Trophoblast cell (in vitro differentiated cells and primary cell): ENCODE measurements at regions not wholly inside any gene's neighbourhood (a gene's known extent, or its start where the extent isn't known, plus 50 kb on each side); places are given as distances from the start of the nearest gene placed in this dataset.

ENCODE experiments used
- DNase-seq, 2 donors: peaks; one replicate each; pipeline ENCODE4 v3.0.0-alpha.2; 2016
- H2AFZ ChIP-seq: 2 replicates; pipeline ENCODE4 v1.6.1; 2013; ENCODE audit warnings: low read length, moderate library complexity, mild to moderate bottlenecking; ENCODE audit not compliant: insufficient read depth, poor library complexity
- H2AK5ac ChIP-seq: 2 replicates; pipeline ENCODE4 v1.6.1; 2013; ENCODE audit warnings: mild to moderate bottlenecking, low read length
- H2BK120ac ChIP-seq: 2 replicates; pipeline ENCODE4 v1.6.1; 2013; ENCODE audit warnings: low read length, mild to moderate bottlenecking, moderate library complexity; ENCODE audit not compliant: insufficient read depth, poor library complexity
- H2BK12ac ChIP-seq: 2 replicates; pipeline ENCODE4 v1.6.1; 2013; ENCODE audit warnings: mild to moderate bottlenecking, low read length, moderate library complexity
- H2BK5ac ChIP-seq: 2 replicates; pipeline ENCODE4 v1.6.1; 2013; ENCODE audit warnings: low read length, low read depth, moderate library complexity, mild to moderate bottlenecking; ENCODE audit not compliant: poor library complexity
- H3K14ac ChIP-seq: 2 replicates; pipeline ENCODE4 v1.6.1; 2013; ENCODE audit warnings: mild to moderate bottlenecking, low read length
- H3K18ac ChIP-seq: 2 replicates; pipeline ENCODE4 v1.6.1; 2013; ENCODE audit warnings: mild to moderate bottlenecking, low read length
- H3K23ac ChIP-seq: 2 replicates; pipeline ENCODE4 v1.6.1; 2013; ENCODE audit warnings: low read length
- H3K27ac ChIP-seq: 2 replicates; pipeline ENCODE4 v1.5.1; 2013; ENCODE audit warnings: low read depth, mild to moderate bottlenecking, inconsistent platforms, low read length, moderate library complexity
- H3K27me3 ChIP-seq: 2 replicates; pipeline ENCODE4 v1.6.1; 2013; ENCODE audit warnings: inconsistent platforms, mild to moderate bottlenecking, low read length, moderate library complexity; ENCODE audit not compliant: insufficient read depth
- H3K36me3 ChIP-seq, 2 experiments: 1 replicate in 1 of 2; 2 replicates in 1 of 2; pipeline ENCODE4 v1.6.1; 2013; ENCODE audit warnings: low read length in 2 of 2, mild to moderate bottlenecking in 2 of 2, moderate library complexity in 1 of 2; ENCODE audit not compliant: insufficient read depth in 2 of 2, control insufficient read depth in 1 of 2
- H3K4ac ChIP-seq: 2 replicates; pipeline ENCODE4 v1.6.1; 2013; ENCODE audit warnings: low read depth, mild to moderate bottlenecking, low read length, moderate library complexity
- H3K4me1 ChIP-seq, 2 experiments: 1 replicate in 1 of 2; 2 replicates in 1 of 2; pipeline ENCODE4 v1.6.1; 2013; ENCODE audit warnings: low read length in 2 of 2, mild to moderate bottlenecking in 2 of 2, moderate library complexity in 1 of 2; ENCODE audit not compliant: insufficient read depth in 2 of 2, control insufficient read depth in 1 of 2
- H3K4me2 ChIP-seq: 2 replicates; pipeline ENCODE4 v1.6.1; 2013; ENCODE audit warnings: inconsistent platforms, mild to moderate bottlenecking, low read length, moderate library complexity
- H3K4me3 ChIP-seq: 2 replicates; pipeline ENCODE4 v1.5.1; 2013; ENCODE audit warnings: mild to moderate bottlenecking, low read depth, low read length, inconsistent platforms
- H3K79me1 ChIP-seq: one replicate; pipeline ENCODE4 v1.6.1; 2013; ENCODE audit warnings: low read length
- H3K79me2 ChIP-seq: 2 replicates; pipeline ENCODE4 v1.6.1; 2013; ENCODE audit warnings: low read length, mild to moderate bottlenecking; ENCODE audit not compliant: control insufficient read depth, insufficient read depth, poor library complexity
- H3K9ac ChIP-seq: 2 replicates; pipeline ENCODE4 v1.6.1; 2013; ENCODE audit warnings: mild to moderate bottlenecking, low read length
- H3K9me3 ChIP-seq: 2 replicates; pipeline ENCODE4 v1.6.1; 2013; ENCODE audit warnings: low read depth, mild to moderate bottlenecking, control low read depth, inconsistent platforms, low read length; ENCODE audit not compliant: insufficient read depth
- H4K12ac ChIP-seq: 2 replicates; pipeline ENCODE4 v1.6.1; 2013; ENCODE audit warnings: low read depth, mild to moderate bottlenecking, low read length, moderate library complexity
- H4K8ac ChIP-seq: 2 replicates; pipeline ENCODE4 v1.6.1; 2013; ENCODE audit warnings: low read depth, mild to moderate bottlenecking, low read length, moderate library complexity
- H4K91ac ChIP-seq: one replicate; pipeline ENCODE4 v1.6.1; 2013; ENCODE audit warnings: low read depth, mild to moderate bottlenecking, low read length, moderate library complexity
- WGBS: extraction: QIAGEN DNeasy Blood & Tissue Kit; methylation state at CpG from one replicate; pipeline ENCODE4 v1.1.7; 2013; ENCODE audit warnings: missing lambda C conversion rate; ENCODE audit not compliant: insufficient read length, insufficient coverage; ENCODE audit errors: extremely low coverage; 5-methylcytosine and 5-hydroxymethylcytosine counted together

DNA sequence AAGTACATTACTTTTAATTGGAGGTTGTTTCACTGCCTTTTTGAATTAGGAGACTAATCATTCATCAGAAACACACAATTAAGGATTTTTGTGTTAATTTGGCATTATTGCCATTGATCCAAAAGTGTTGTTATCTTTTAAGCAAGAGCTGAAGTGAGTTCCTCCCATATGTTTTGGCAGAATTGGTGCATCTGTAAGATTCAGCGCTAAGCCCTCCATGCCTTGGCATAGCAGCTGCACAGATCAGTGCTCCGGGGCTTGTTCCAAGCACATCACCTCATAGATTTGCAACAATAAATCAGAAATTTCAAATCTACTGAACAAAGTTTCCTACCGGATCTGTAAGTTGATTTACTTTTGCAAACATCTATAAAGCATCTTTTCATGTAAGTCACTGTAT lies 106.8 kb upstream of the PHACTR1 start:
- H3K79me2 ChIP-seq: no peaks in the 10 kb centered on the region
- no peaks in the 10 kb centered on the region for H3K27me3 ChIP-seq
- no peak overlapping the region for H3K4ac ChIP-seq

GRCh38 chr6:12610862-12611261 lies 105.7 kb upstream of the PHACTR1 start:
- no peak overlapping the region for H3K4ac ChIP-seq
- no CpG with 5 or more reads among the region's 5 CpGs for WGBS

More for the DNA sequence above, 106.8 kb upstream of the PHACTR1 start:
- Histone ChIP-seq H2AK5ac (no peak overlapping the region), H3K79me1 (no peaks in the 10 kb centered on the region), H3K4me2 (no peak overlapping the region), H3K27ac (no peak overlapping the region), H3K36me3 (no peaks in the 10 kb centered on the region), H3K18ac (no peak overlapping the region), H2BK120ac (no peak overlapping the region), H3K4me3 (no peak overlapping the region), H3K4me1 (no peaks in the 10 kb centered on the region), H4K91ac (no peak overlapping the region), H3K9ac (no peak overlapping the region), H3K9me3 (no peaks in the 10 kb centered on the region), H4K8ac (no peak overlapping the region), H2BK12ac (no peak overlapping the region), H2AFZ (no peak overlapping the region), H3K23ac (no peak overlapping the region), H4K12ac (no peak overlapping the region), H3K14ac (no peak overlapping the region), H2BK5ac (no peak overlapping the region)
- no CpG with 5 or more reads among the region's 3 CpGs for WGBS
- DNase-seq: no peak

DNA sequence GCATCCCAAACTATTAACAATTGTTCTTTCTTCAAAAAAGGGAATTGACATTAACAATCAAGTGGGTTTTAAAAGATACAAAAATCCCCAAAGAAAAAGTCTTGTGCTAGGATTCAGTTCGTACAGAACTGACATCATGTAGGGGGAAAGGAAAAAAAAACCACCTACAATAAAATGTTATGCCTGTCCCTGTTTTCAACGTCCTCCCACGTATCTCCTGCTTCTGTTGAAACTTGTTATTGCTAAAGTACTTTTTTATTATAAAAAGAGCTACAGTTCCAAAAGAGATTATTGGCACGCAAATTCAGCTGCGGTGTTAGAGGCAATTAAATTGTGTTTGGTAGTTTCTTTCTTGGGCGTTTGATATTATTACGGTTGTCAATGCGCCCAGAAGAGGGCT lies 102.8 kb upstream of the PHACTR1 start:
- H3K36me3 ChIP-seq: no peaks in the 10 kb centered on the region
- no peak overlapping the region for H3K14ac ChIP-seq
- H4K8ac ChIP-seq: no peak overlapping the region
- H3K79me2 ChIP-seq: no peaks in the 10 kb centered on the region
- no CpG with 5 or more reads among the region's 8 CpGs for WGBS
- H3K18ac ChIP-seq: no peak overlapping the region
- H3K23ac ChIP-seq: no peak overlapping the region
- DNase-seq: no peak
- no peaks in the 10 kb centered on the region for H3K9me3 ChIP-seq
- H4K91ac ChIP-seq: no peak overlapping the region
- H3K79me1 ChIP-seq: no peaks in the 10 kb centered on the region
- no peaks in the 10 kb centered on the region for H3K27me3 ChIP-seq
- H3K4ac ChIP-seq: no peak overlapping the region
- no peak overlapping the region for H2BK120ac ChIP-seq
- H2BK12ac ChIP-seq: no peak overlapping the region
- H4K12ac ChIP-seq: no peak overlapping the region
- H3K4me2 ChIP-seq: no peak overlapping the region
- no peak overlapping the region for H2AFZ ChIP-seq
- no peaks in the 10 kb centered on the region for H3K4me1 ChIP-seq
- H2BK5ac ChIP-seq: no peak overlapping the region
- no peak overlapping the region for H3K9ac ChIP-seq
- H3K4me3 ChIP-seq: no peak overlapping the region
- H2AK5ac ChIP-seq: no peak overlapping the region
- H3K27ac ChIP-seq: no peak overlapping the region

More at GRCh38 chr6:12610862-12611261, 105.7 kb upstream of the PHACTR1 start:
- no peak overlapping the region for H3K9ac ChIP-seq
- H3K79me2 ChIP-seq: no peaks in the 10 kb centered on the region
- H3K23ac ChIP-seq: no peak overlapping the region
- H2AK5ac ChIP-seq: no peak overlapping the region
- H3K9me3 ChIP-seq: no peaks in the 10 kb centered on the region
- H3K14ac ChIP-seq: no peak overlapping the region
- no peak overlapping the region for H3K18ac ChIP-seq
- no peak overlapping the region for H2AFZ ChIP-seq
- H3K4me2 ChIP-seq: no peak overlapping the region
- no peak overlapping the region for H4K8ac ChIP-seq
- no peak overlapping the region for H4K12ac ChIP-seq
- H3K36me3 ChIP-seq: no peaks in the 10 kb centered on the region
- no peak overlapping the region for H4K91ac ChIP-seq
- H3K4me3 ChIP-seq: no peak overlapping the region
- DNase-seq: no peak
- no peak overlapping the region for H2BK5ac ChIP-seq
- H3K27ac ChIP-seq: no peak overlapping the region
- H3K4me1 ChIP-seq: no peaks in the 10 kb centered on the region
- H2BK120ac ChIP-seq: no peak overlapping the region
- no peaks in the 10 kb centered on the region for H3K27me3 ChIP-seq
- no peak overlapping the region for H2BK12ac ChIP-seq
- no peaks in the 10 kb centered on the region for H3K79me1 ChIP-seq

- Histone ChIP-seq H2BK5ac (no peak overlapping the region), H3K9me3 (no peaks in the 10 kb centered on the region), H2BK12ac (no peak overlapping the region), H3K4ac (no peak overlapping the region), H4K12ac (no peak overlapping the region), H3K4me1 (no peaks in the 10 kb centered on the region), H2BK120ac (no peak overlapping the region), H2AK5ac (no peak overlapping the region), H3K79me1 (no peaks in the 10 kb centered on the region), H3K4me2 (no peak overlapping the region), H3K4me3 (no peak overlapping the region), H4K8ac (no peak overlapping the region), H4K91ac (no peak overlapping the region), H3K27me3 (no peaks in the 10 kb centered on the region), H3K14ac (no peak overlapping the region), H3K36me3 (no peaks in the 10 kb centered on the region), H3K79me2 (no peaks in the 10 kb centered on the region), H3K9ac (no peak overlapping the region), H3K18ac (no peak overlapping the region), H3K23ac (no peak overlapping the region), H3K27ac (no peak overlapping the region), H2AFZ (no peak overlapping the region)
- whole genome bisulfite sequencing: no CpG with 5 or more reads among the region's 6 CpGs
- DNase-seq: peak in 1 of 2 donors; percentile 9
Observed at GRCh38 chr6:12614456-12614855, 102.1 kb upstream of the PHACTR1 start.
